ENCODE measurements at regions not wholly inside any gene's neighbourhood (a gene's known extent, or its start where the extent isn't known, plus 50 kb on each side); places are given as distances from the start of the nearest gene placed in this dataset.

DNA sequence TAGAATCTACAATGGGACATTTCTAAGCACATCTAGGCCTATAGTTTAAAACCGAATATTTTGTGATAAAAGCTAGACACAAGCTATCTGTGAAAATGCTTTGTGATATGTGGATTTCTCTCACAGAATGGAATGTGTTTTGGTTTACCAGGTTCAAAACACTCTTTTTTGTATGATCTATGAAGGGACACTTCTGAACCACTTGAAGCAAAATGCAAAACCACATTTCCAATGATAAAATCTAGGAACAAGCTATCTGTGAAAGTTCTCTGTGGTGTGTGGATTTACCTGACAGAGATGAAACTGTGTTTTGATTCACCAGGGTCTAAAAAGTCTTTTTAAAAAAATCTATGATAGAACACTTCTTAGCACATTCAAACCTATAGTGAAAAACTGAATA, 2192.4 kb downstream of the TP53TG3F start:
- Histone ChIP-seq H3F3A (ENCODE audit: insufficient read depth, low read length) (no peaks in the 10 kb centered on the region), H3K9me2 (ENCODE audit: low read depth, low read length) (no peaks in the 10 kb centered on the region), H3K27ac (ENCODE audit: low read depth, low read length, poor library complexity, severe bottlenecking) (no peak overlapping the region), H3K9me3 (ENCODE audit: low read length) (no peaks in the 10 kb centered on the region), H3K4me1 (ENCODE audit: insufficient read depth, low read length, severe bottlenecking) (no peaks in the 10 kb centered on the region), H3K36me3 (ENCODE audit: insufficient read depth, low read length) (no peaks in the 10 kb centered on the region), H3K27me3 (ENCODE audit: insufficient read depth, low read length) (no peaks in the 10 kb centered on the region), H3K79me2 (ENCODE audit: insufficient read depth, low read length) (no peaks in the 10 kb centered on the region), H3K4me3 (ENCODE audit: low read depth, low read length, poor library complexity, severe bottlenecking) (no peak overlapping the region), H2AFZ (ENCODE audit: low read length) (no peak overlapping the region), H3K4me2 (ENCODE audit: low read length) (no peak overlapping the region), H4K20me1 (ENCODE audit: insufficient read depth, low read length) (no peaks in the 10 kb centered on the region), H3K9ac (ENCODE audit: low read length) (no peak overlapping the region)
- TF ChIP-seq, protein P1, sequence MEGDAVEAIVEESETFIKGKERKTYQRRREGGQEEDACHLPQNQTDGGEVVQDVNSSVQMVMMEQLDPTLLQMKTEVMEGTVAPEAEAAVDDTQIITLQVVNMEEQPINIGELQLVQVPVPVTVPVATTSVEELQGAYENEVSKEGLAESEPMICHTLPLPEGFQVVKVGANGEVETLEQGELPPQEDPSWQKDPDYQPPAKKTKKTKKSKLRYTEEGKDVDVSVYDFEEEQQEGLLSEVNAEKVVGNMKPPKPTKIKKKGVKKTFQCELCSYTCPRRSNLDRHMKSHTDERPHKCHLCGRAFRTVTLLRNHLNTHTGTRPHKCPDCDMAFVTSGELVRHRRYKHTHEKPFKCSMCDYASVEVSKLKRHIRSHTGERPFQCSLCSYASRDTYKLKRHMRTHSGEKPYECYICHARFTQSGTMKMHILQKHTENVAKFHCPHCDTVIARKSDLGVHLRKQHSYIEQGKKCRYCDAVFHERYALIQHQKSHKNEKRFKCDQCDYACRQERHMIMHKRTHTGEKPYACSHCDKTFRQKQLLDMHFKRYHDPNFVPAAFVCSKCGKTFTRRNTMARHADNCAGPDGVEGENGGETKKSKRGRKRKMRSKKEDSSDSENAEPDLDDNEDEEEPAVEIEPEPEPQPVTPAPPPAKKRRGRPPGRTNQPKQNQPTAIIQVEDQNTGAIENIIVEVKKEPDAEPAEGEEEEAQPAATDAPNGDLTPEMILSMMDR (IDR thresholded peaks at IDR 0.05; ENCODE audit: low read length) = no peak
- no peak for TF ChIP-seq EZH2 (IDR thresholded peaks at IDR 0.05; ENCODE audit: borderline replicate concordance, low read length)

DNA sequence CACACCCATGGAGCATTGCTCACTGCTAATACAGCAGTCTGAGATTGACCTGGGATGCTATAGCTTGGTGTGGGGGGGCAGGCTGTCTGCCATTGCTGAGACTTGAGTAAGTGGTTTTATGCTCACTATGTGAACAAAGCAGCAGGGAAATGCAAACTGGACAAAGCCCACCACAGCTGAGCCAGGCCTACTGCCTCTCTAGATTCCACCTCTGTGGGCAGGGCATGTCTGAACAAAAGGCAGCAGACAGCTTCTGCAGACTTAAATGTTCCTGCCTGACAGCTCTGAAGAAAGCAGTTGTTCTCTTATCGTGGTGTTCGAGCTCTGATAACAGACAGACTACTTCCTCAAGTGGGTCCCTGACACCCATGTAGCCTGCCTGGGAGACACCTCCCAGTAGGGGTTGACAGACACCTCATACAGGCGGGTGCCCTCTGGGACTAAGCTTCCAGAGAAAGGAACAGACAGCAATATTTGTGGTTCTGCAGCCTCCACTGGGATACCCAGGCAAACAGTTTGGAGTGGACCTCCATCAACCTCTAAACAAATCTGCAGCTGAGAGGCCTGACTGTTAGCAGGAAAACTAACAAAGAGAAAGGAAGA, 2204.8 kb downstream of the TP53TG3F start:
- H3K27me3 ChIP-seq (ENCODE audit: insufficient read depth, low read length) = no peaks in the 10 kb centered on the region
- no peaks in the 10 kb centered on the region for H4K20me1 ChIP-seq (ENCODE audit: insufficient read depth, low read length)
- H2AFZ ChIP-seq (ENCODE audit: low read length) = no peak overlapping the region
- H3K4me3 ChIP-seq (ENCODE audit: low read depth, low read length, poor library complexity, severe bottlenecking) = no peak overlapping the region
- no peak overlapping the region for H3K4me2 ChIP-seq (ENCODE audit: low read length)
- H3K9me2 ChIP-seq (ENCODE audit: low read depth, low read length) = no peaks in the 10 kb centered on the region
- H3K9me3 ChIP-seq (ENCODE audit: low read length) = no peaks in the 10 kb centered on the region
- H3K36me3 ChIP-seq (ENCODE audit: insufficient read depth, low read length) = no peaks in the 10 kb centered on the region
- no peaks in the 10 kb centered on the region for H3F3A ChIP-seq (ENCODE audit: insufficient read depth, low read length)
- H3K4me1 ChIP-seq (ENCODE audit: insufficient read depth, low read length, severe bottlenecking) = no peaks in the 10 kb centered on the region
- H3K79me2 ChIP-seq (ENCODE audit: insufficient read depth, low read length) = no peaks in the 10 kb centered on the region
- TF ChIP-seq, protein P1 (IDR thresholded peaks at IDR 0.05; ENCODE audit: low read length) = no peak
- no peak for TF ChIP-seq EZH2 (IDR thresholded peaks at IDR 0.05; ENCODE audit: borderline replicate concordance, low read length)
- no peak overlapping the region for H3K9ac ChIP-seq (ENCODE audit: low read length)
- H3K27ac ChIP-seq (ENCODE audit: low read depth, low read length, poor library complexity, severe bottlenecking) = no peak overlapping the region

DNA sequence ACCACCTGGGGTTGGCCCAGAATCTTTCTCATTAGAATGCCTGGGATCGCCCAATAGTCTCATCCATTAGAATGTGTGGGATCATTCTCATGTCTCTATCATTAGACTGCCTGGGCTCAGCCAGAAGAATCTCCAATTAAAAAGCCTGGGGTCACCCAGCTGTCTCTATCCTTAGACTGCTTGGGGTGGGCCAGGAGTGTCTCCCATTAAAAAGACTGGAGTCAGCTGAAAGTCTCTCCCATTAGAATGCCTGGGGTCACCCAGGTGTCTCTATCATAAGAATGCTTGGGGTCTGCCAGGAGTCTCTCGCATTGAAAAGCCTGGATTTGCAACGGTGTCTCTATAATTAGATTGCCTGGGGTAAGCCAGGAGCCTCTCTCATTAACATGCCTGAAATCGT, 2225.7 kb downstream of the TP53TG3F start:
- Histone ChIP-seq H3K27ac (ENCODE audit: low read depth, low read length, poor library complexity, severe bottlenecking) (no peak overlapping the region), H3K79me2 (ENCODE audit: insufficient read depth, low read length) (no peaks in the 10 kb centered on the region), H2AFZ (ENCODE audit: low read length) (no peak overlapping the region), H3K27me3 (ENCODE audit: insufficient read depth, low read length) (no peaks in the 10 kb centered on the region), H3K9me3 (ENCODE audit: low read length) (no peaks in the 10 kb centered on the region), H3K4me3 (ENCODE audit: low read depth, low read length, poor library complexity, severe bottlenecking) (no peak overlapping the region), H3F3A (ENCODE audit: insufficient read depth, low read length) (no peaks in the 10 kb centered on the region), H3K9ac (ENCODE audit: low read length) (no peak overlapping the region), H3K9me2 (ENCODE audit: low read depth, low read length) (no peaks in the 10 kb centered on the region), H3K36me3 (ENCODE audit: insufficient read depth, low read length) (no peaks in the 10 kb centered on the region), H4K20me1 (ENCODE audit: insufficient read depth, low read length) (no peaks in the 10 kb centered on the region), H3K4me2 (ENCODE audit: low read length) (no peak overlapping the region), H3K4me1 (ENCODE audit: insufficient read depth, low read length, severe bottlenecking) (no peaks in the 10 kb centered on the region)
- TF ChIP-seq, protein P1 (IDR thresholded peaks at IDR 0.05; ENCODE audit: low read length) = no peak
- no peak for TF ChIP-seq EZH2 (IDR thresholded peaks at IDR 0.05; ENCODE audit: borderline replicate concordance, low read length)

Data from OCI-LY1 (cell line).